ENCODE measurements at regions not wholly inside any gene's neighbourhood (a gene's known extent, or its start where the extent isn't known, plus 50 kb on each side); places are given as distances from the start of the nearest gene placed in this dataset.

- H3K36me3 Mint-ChIP-seq (ENCODE audit: insufficient read depth in 1 of 3, low read depth in 3 of 3), result peaks cover 18 to 38% (median 25%) of the 10 kb centered on the region in 3 experiments
- no CpG with 5 or more reads among the region's 1 CpG for WGBS (ENCODE audit: extremely low coverage, insufficient read length, low lambda C conversion rate)
Observed at GRCh38 chr18:42657551-42657950, 457.9 kb downstream of the RIT2 start.

More at GRCh38 chr18:42657551-42657950, 457.9 kb downstream of the RIT2 start:
- H2BK5ac ChIP-seq (ENCODE audit: insufficient read length, low read length), result no peak overlapping the region
- H3K4ac ChIP-seq (ENCODE audit: low read depth, low read length), result no peak overlapping the region
- H3K27me3 ChIP-seq (ENCODE audit: insufficient read depth, low read length), result no peaks in the 10 kb centered on the region
- H3K4me1 ChIP-seq (ENCODE audit: insufficient read depth, low read length), result no peaks in the 10 kb centered on the region
- peaks cover 3% of the 10 kb centered on the region for H3K9me3 ChIP-seq (ENCODE audit: control insufficient read depth, low read depth, low read length)
- H2AFZ ChIP-seq (ENCODE audit: low read length), result no peak overlapping the region
- H3T11ph ChIP-seq (ENCODE audit: low read length), result no peak overlapping the region
- H2AK5ac ChIP-seq (ENCODE audit: insufficient read length, low read length), result no peak overlapping the region
- H4K91ac ChIP-seq (ENCODE audit: insufficient read length, low read depth, low read length), result no peak overlapping the region
- no peak for DNase-seq
- H3K56ac ChIP-seq (ENCODE audit: insufficient read length, low read depth, low read length), result no peak overlapping the region
- no peak overlapping the region for H3K9ac ChIP-seq (ENCODE audit: extremely low read depth, insufficient read length, low read length)
- no peak overlapping the region for H3K27ac ChIP-seq (ENCODE audit: insufficient read length, low read depth, low read length)
- H3K79me2 ChIP-seq (ENCODE audit: insufficient read depth, low read length), result no peaks in the 10 kb centered on the region
- H3K9me3 Mint-ChIP-seq, result peaks cover 27 to 34% of the 10 kb centered on the region in 2 experiments
- no peaks in the 10 kb centered on the region for H3K27me3 Mint-ChIP-seq (ENCODE audit: low read depth)
- no peak overlapping the region for H3K27ac Mint-ChIP-seq
- H3K23me2 ChIP-seq (ENCODE audit: insufficient read length, low read depth, low read length, poor library complexity, severe bottlenecking), result no peaks in the 10 kb centered on the region
- no peaks in the 10 kb centered on the region for H3K79me1 ChIP-seq (ENCODE audit: insufficient read depth, low read depth, low read length, poor library complexity, severe bottlenecking)
- no peak overlapping the region for H4K8ac ChIP-seq (replicated peaks; ENCODE audit: insufficient read length, low read depth, low read length)
- TF ChIP-seq CTCF (conservative IDR thresholded peaks at IDR 0.05), result no peak
- no peaks in the 10 kb centered on the region for H4K20me1 ChIP-seq (ENCODE audit: control insufficient read depth, insufficient read depth, insufficient read length)
- H3K23ac ChIP-seq (ENCODE audit: insufficient read length, low read depth, low read length), result no peak overlapping the region
- no peak overlapping the region for H3K14ac ChIP-seq (ENCODE audit: insufficient read depth, low read length)
- H3K4me1 Mint-ChIP-seq, result peaks cover 19 to 23% of the 10 kb centered on the region in 2 experiments
- no peak overlapping the region for H4K5ac ChIP-seq (ENCODE audit: insufficient read length, low read depth, low read length)
- H3K4me3 Mint-ChIP-seq, result no peak overlapping the region
- no peak overlapping the region for H2BK12ac ChIP-seq (ENCODE audit: insufficient read length, low read depth, low read length)
- H3K18ac ChIP-seq (ENCODE audit: insufficient read length, low read depth, low read length), result no peak overlapping the region
- H2BK20ac ChIP-seq (ENCODE audit: low read depth, low read length, poor library complexity, severe bottlenecking), result no peak overlapping the region
- no peak overlapping the region for H2BK120ac ChIP-seq (ENCODE audit: low read depth, low read length, poor library complexity, severe bottlenecking)
- H3K4me2 ChIP-seq (ENCODE audit: insufficient read depth, insufficient read length, low read length), result no peak overlapping the region
- no peak overlapping the region for H2BK15ac ChIP-seq (ENCODE audit: low read depth, low read length)
